ENCODE measurements at regions not wholly inside any gene's neighbourhood (a gene's known extent, or its start where the extent isn't known, plus 50 kb on each side); places are given as distances from the start of the nearest gene placed in this dataset.

DNA sequence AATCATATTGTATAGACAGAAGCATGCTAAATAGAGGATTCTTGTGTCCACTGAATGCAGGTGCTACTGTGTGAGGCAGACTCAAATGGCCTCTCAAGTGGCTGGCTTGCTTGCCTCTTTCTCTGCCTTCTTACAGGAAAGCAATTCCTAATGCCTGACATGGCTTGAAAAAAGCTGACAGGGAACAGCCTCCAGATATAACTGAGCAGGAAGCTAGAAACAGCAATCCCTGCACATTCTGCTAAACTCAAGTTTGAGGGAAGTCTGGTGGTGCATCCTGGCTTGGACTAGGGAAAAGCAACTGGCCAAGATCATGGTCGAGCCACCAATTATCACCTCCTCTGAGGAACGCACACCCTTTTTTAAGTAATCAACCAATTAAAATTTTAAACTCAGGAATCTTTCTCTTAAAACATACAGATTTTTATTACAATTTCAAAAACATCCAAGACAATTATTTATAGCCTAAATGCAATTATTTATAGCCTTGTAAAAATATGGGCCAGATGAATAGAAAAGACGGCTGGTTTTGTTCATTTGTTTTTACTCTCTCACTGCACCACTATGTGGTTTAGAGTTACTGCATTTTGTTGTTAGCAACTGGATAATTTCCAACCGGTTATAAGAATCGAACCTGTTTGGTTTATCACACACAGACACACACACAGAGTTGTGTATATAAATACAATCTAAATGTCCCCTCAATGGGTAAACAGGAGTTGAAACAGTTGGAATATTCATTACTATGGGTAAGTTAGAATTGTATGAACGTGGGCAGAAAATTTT lies 290.9 kb upstream of the ANKRD55 start:
- Mint-ChIP-seq H3K4me1 (peaks cover 7% of the 10 kb centered on the region), H3K36me3 (ENCODE audit: low read depth) (no peaks in the 10 kb centered on the region), H3K4me3 (no peak overlapping the region), H3K9me3 (no peaks in the 10 kb centered on the region), H3K27ac (no peak overlapping the region), H3K27me3 (no peaks in the 10 kb centered on the region)
- intact Hi-C loops (cut with micrococcal nuclease) = no loop called here
- DNase-seq = no peak
- ChIA-PET CTCF (no interaction called here), POLR2A (interaction anchor here (0.6 to 0.7 kb wide), 2 partner anchors 30 to 108 kb away, joined by 5 to 8 read pairs; no protein-coding TSS in a partner anchor)
- TF ChIP-seq, protein P1, sequence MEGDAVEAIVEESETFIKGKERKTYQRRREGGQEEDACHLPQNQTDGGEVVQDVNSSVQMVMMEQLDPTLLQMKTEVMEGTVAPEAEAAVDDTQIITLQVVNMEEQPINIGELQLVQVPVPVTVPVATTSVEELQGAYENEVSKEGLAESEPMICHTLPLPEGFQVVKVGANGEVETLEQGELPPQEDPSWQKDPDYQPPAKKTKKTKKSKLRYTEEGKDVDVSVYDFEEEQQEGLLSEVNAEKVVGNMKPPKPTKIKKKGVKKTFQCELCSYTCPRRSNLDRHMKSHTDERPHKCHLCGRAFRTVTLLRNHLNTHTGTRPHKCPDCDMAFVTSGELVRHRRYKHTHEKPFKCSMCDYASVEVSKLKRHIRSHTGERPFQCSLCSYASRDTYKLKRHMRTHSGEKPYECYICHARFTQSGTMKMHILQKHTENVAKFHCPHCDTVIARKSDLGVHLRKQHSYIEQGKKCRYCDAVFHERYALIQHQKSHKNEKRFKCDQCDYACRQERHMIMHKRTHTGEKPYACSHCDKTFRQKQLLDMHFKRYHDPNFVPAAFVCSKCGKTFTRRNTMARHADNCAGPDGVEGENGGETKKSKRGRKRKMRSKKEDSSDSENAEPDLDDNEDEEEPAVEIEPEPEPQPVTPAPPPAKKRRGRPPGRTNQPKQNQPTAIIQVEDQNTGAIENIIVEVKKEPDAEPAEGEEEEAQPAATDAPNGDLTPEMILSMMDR (IDR thresholded peaks at IDR 0.05) = no peak
- ATAC-seq (ENCODE audit: low read depth) = no peak

- no peak for ATAC-seq (ENCODE audit: low read depth)
- CTCF ChIA-PET = no interaction called here
- DNase-seq = no peak
- Mint-ChIP-seq H3K27me3 (no peaks in the 10 kb centered on the region), H3K9me3 (no peaks in the 10 kb centered on the region), H3K27ac (no peak overlapping the region), H3K4me3 (no peak overlapping the region), H3K36me3 (ENCODE audit: low read depth) (no peaks in the 10 kb centered on the region), H3K4me1 (peaks cover 7% of the 10 kb centered on the region)
- POLR2A ChIA-PET = interaction anchor here (0.5 kb wide), 1 partner anchor 318 kb away, joined by 5 read pairs; no protein-coding TSS in a partner anchor
- intact Hi-C loops (cut with micrococcal nuclease) = no loop called here
- TF ChIP-seq, protein P1 (IDR thresholded peaks at IDR 0.05) = no peak
These were observed 289.8 kb upstream of the ANKRD55 start for GRCh38 chr5:56522960-56523359.

DNA sequence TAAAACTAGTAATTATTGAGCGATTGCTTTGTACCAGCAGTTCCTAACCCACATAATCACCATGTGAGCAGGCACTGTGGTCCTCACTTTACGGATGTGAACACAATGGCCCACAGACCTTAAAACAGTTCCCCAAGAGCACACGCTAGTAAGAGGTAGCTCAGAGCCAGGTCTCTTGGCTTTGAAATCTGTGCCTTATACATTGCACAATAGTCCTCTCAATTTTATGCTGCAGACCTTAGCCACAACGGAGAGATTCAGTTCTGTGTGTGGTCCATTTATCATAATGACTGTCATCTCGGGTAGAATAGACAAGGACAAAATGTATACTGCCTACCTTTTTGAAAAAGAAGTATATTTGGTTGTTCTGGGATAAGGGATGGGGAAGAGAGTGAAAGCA lies 289.0 kb upstream of the ANKRD55 start:
- TF ChIP-seq, protein P1 (IDR thresholded peaks at IDR 0.05) = no peak
- ChIA-PET POLR2A (no interaction called here), CTCF (no interaction called here)
- Mint-ChIP-seq H3K9me3 (no peaks in the 10 kb centered on the region), H3K36me3 (ENCODE audit: low read depth) (no peaks in the 10 kb centered on the region), H3K27me3 (no peaks in the 10 kb centered on the region), H3K4me1 (peaks cover 1% of the 10 kb centered on the region), H3K27ac (no peak overlapping the region), H3K4me3 (no peak overlapping the region)
- intact Hi-C loops (cut with micrococcal nuclease) = no loop called here
- ATAC-seq (ENCODE audit: low read depth) (no peak), DNase-seq (no peak)

- ChIA-PET CTCF (interaction anchor here (1.4 kb wide), 1 partner anchor 11 kb away, joined by 3 read pairs; no protein-coding TSS in a partner anchor), POLR2A (no interaction called here)
- no peak overlapping the region for H3K27ac Mint-ChIP-seq
- H3K4me1 Mint-ChIP-seq = peaks cover 5% of the 10 kb centered on the region
- TF ChIP-seq, protein P1 (IDR thresholded peaks at IDR 0.05) = no peak
- no peaks in the 10 kb centered on the region for H3K27me3 Mint-ChIP-seq
- no peaks in the 10 kb centered on the region for H3K36me3 Mint-ChIP-seq (ENCODE audit: low read depth)
- no peak for ATAC-seq (ENCODE audit: low read depth)
- no peak overlapping the region for H3K4me3 Mint-ChIP-seq
- no peak for DNase-seq
- no peaks in the 10 kb centered on the region for H3K9me3 Mint-ChIP-seq
- intact Hi-C loops (cut with micrococcal nuclease) = no loop called here
These were observed 288.0 kb upstream of the ANKRD55 start for GRCh38 chr5:56520986-56521730.

DNA sequence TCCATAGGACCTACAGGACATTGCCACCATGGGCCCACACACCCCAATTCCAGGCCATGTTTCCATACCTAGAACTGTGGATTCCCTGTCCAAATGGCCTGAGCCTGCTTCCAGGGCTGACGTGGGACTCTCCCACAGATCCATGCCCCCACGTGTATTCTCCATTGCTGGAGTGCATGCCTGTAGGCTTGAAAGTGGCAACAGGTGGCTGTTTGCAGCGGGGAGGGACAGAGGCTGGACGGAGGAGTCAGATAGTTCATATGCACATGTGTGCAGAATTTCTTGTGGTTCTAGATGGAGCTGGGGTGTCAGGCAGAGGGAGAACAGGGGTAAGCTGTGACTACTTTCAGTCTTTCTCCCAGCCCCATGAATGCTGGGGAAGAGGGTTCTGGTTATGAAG lies 285.7 kb upstream of the ANKRD55 start:
- Mint-ChIP-seq H3K4me3 (no peak overlapping the region), H3K4me1 (peaks cover 5% of the 10 kb centered on the region), H3K27me3 (no peaks in the 10 kb centered on the region), H3K9me3 (no peaks in the 10 kb centered on the region), H3K36me3 (ENCODE audit: low read depth) (no peaks in the 10 kb centered on the region), H3K27ac (no peak overlapping the region)
- DNase-seq = no peak
- intact Hi-C loops (cut with micrococcal nuclease) = no loop called here
- ChIA-PET POLR2A (interaction anchor here (0.6 kb wide), 1 partner anchor 932 kb away, joined by 5 read pairs; no protein-coding TSS in a partner anchor), CTCF (no interaction called here)
- no peak for ATAC-seq (ENCODE audit: low read depth)
- TF ChIP-seq, protein P1 (IDR thresholded peaks at IDR 0.05) = no peak

Data from activated B cell treated with CpG ODN at 0.5 μM for 24 hours (primary cell).